Stimulated activated CD4-positive, alpha-beta T cell treated with anti-CD3 and anti-CD28 coated beads, Interleukin-2, amount 100 ng/mL, for 48 hours (primary cell): ENCODE measurements at regions not wholly inside any gene's neighbourhood (a gene's known extent, or its start where the extent isn't known, plus 50 kb on each side); places are given as distances from the start of the nearest gene placed in this dataset.
"Not testable (repeated sequence)": the region's sequence is repeated elsewhere in the genome, so short reads cannot be mapped to it uniquely, and the experiment has no call there.

Source experiments
- DNase-seq, 2 donors: peaks; one replicate each; pipeline ENCODE4 v3.0.0-alpha.2; 2020

DNA sequence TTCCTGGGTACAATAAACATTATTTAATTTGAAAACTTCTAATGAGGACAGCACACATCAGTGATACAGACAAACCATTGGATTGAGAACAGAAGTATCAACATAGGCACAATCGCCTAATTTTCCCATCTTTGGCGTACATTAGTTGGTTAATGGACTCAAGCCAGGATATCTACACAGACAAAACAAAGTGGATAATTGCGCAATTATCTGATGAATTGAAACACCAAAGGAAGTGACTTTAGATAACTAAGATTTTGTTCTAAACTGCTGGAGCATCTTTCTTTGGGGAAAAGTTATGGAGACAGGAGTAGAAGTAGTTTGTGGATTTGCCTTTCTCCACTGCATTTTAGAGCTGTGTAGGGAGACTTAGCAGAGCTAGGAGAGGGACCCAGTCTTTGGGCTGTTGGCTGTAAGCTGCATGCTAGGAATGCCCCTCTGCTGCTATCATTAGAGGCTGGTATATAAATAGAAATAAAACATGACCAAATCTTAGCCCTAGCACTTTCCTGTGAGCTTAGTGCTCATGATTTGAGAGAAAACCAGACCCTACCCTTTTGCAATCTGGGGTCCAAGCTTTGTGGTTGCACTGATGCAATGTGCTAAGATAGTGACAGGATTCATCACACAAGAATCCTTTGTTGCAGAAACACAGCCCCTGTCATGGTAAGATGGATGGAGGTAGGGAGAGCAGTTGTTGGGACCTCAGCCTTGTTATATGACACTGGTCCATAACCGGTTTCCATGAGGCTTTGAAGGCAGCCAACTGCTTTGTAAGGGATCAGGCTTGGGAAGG is 264.5 kb upstream of the PIK3C3 start:
- DNase-seq = no peak

DNA sequence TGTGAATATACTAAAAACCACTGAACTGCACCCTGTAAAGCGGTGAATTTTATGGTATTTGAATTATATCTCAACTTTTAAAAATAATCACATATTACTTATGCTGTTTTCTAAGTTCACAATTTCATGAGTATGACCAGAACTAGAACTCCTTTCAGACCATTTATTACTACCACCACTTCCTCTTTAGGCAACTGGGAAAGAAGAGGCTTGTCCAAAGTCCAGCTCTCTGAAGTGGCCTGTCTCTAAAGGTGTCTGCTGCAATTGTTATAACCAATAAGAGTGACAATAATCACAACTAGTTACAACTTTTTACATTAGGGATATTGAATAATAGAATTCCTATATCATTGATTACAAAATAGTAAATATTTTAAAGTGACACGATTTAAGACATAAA is 267.9 kb upstream of the PIK3C3 start:
- DNase-seq = no peak

DNA sequence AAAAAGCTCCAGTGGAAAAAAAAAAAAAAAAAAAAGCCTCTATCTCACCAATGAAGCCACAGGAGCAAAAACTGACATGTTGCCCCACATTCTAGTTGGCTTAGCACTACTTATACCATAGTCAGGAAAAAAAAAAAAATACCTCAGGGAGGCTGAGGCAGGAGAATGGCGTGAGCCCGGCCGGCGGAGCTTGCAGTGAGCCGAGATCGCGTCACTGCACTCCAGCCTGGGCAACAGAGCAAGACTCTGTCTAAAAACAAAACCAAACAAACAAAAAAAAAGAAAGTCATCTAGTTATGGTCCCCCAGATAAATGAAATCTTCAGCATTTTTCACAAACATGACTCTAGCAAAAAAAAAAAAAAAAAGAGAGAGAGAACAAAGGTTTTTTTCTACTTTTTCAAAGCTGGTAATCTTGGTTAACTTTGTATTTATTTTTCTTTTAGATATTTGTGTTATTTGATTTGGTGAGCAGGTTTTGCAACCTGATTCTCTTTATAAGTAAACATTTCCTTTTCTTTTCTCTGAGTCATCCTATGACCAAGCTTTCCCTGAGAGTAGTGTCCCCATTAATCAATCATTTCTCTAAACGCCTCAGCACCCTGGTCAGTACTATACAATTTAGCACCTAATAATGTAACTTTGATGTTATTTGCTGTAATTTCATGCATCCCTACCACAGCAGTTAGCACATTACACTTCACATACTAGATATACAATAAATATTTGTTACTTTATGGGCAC is 273.7 kb upstream of the PIK3C3 start:
- no peak for DNase-seq

DNA sequence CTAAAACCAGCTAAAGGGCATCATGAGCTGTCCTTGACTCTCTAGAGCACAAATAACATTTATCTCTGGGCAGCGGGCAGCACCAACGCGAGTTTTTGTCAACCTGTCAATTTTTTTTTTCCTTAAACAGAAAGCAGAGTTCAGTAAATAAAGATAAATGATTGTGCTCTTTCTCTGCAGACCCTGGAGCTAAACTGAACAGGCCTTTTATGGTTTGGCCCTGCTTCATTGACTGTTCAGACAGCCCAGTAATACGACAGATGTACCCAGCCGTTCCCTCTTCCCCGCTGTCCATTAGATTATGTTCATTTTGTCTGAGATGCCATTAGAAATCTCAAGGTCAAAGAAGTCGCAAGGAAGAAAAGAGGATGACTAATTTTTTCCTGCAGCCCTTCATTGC is 280.5 kb upstream of the PIK3C3 start:
- DNase-seq = no peak

DNA sequence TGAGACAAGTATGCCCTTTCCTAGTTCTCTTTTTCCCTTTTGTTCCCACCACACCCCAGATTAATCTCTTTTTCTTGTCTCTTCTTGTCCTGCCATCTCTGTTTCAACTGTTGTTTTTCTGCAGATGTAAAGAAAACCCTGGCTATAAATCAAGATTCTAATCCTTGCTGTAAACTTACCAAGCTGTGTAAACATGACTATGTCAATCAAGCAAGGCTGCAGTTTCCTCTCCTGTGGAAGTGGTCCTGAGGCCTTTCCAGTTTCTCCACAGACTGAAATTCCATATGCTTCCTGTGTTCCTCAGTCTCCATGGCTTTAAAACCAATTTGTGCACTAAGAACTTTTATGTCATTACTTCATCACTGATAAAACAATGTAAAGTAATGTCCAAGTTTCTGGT is 288.8 kb upstream of the PIK3C3 start:
- no peak for DNase-seq

DNA sequence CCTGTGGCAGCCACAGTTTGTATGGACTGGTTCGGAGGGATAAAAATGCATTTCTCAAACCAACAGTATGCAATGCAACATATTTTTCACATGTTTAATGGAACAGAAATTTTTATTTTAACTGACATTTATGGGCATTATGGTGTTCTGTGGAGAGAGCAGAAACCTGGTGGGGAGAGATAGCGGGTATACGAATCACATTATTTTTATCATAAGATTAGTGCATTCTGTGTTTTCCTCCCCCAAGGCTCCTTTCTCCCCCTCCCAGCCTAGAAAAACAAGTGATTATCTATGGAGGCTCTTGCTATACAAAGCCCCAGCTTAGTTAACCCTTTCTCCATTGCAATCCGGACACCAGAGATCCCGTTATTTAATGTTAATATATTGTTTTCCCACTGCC is 289.8 kb upstream of the PIK3C3 start:
- DNase-seq = no peak

DNA sequence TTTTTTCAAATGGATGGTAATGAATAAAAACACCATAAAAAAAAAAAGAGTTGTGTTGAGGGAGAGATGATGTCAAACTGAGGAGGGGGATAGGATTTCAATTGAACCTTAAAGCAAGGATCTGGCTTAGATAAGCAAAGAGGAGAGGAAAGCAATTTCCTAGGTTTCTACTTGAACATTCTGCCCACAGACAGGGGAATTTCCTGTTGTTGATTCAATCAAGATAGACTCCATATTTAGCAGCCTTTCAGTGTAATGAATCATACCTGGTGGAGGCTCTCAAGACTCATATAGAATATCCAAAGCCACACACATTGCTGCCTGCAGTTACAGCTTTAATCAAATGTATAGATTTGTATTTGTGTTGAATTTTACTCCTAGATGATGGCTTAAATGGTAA is 294.4 kb upstream of the PIK3C3 start:
- DNase-seq = no peak

DNA sequence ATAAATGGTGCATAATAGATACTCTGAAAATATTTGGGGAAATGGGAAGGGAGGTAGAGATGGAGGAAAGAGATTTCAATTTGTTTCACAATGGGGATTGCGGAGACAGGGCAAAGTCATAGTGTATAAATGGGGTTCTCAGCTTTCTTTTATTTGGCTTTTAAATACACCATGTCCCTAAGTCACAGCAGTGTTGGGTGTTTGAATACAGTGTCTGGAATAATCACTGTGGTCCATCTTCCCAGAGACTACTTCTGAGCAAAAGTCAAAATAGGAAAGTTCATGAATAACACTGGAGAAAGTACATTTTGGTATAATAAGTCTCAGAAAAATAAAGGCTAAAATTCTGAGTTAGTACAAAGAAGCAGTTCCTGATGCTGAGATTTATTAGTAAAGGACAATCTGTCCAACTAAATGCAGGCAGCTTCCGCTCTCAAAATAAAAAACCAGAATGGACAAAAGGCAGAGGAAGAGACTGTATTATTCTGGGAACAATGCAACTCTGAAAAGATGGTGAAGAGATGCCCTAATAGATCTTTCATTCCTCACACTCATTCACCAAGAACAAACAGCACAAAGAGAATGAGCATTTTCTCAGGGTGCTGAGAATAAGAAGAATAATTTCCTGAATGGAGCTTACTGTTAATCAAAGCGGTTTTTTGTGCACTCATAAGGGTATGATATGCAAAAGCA is 295.4 kb upstream of the PIK3C3 start:
- DNase-seq = no peak

DNA sequence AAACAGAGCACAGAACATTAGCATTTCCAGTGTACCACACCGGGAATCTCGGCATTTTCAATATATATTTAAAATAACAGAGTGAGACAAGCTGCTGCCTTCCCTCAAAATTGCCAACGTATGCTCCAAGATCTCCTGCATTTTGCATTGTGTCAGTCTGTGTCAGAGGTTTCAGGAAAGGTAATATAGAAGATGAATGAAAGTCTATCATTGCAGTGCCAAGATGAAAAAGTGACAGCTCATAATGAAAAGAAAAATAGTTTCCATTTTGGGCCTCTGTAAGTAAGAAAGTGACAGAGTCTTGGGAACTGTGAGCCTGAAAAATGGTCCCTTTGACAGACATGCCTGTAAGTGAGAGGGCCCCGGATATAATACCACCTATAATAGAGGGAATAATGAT is 297.8 kb upstream of the PIK3C3 start:
- DNase-seq = no peak

DNA sequence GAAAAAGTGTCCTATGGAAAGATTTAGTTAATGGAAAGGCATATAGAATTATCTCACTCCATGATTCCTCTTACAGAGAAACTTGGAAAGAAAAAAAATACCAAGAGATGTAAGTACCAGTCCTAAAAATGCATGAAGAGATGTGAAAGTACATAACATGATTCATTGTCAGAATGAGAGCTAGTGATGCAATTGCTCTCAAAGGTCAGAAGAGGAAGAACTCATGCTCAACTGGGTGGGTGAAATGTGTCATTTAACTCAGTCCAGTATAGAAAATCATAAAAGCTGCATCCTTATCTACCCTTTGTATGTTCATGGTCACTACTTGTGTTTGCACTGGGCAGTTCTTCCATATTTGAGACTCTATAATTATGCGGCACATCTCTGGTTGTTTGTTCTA is 300.0 kb upstream of the PIK3C3 start:
- no peak for DNase-seq

DNA sequence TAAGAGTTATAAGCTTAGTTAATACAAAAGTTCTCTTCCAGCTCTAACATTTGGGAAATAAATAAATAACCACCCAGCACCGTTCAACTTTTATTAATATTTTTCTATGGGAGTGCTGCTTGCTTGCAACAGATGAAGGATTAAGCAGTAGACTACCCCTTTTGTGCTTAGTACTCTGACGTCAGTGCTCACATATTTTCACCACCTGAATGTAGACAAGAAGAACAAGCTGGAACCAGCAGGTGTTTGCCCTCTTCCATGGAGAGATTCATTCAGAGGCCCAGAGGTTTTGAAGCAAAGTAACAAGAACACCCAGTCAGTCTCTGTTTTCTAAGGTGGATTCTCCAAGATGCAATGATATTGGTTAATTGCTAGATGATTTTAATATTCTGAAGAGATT is 307.1 kb upstream of the PIK3C3 start:
- no peak for DNase-seq

DNA sequence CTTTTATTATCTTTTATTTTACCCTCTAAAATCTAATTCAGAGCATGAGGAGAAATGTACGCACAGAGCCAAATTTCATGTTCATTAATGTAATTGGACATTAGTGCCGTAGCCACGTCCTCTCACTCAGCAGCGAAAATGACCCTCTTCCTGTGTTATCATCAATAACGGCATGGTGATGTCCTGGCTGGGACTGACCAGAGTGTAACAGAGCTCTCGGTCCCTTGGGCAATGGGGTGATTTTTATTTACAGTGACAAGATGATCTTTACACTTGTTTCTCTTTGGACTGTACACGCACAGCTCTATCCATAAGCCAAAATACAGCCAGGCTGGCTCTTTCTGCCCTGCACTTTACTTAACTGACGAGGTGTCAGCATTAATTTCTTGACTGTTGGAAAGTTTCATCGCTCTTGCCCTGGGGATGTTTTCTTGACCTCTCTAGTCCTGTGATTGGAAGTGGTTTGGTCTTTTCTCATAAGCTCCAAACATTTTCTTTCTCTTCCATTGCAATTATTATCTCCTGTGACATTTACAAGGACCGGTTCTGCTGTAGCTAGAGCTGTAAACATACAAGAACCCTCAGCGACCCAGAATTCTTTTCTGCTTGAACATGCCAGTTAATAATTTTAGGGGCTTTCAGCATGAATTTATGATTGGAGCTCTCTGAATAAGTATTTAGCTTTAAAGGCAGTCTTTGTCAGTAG is 308.0 kb upstream of the PIK3C3 start:
- no peak for DNase-seq

DNA sequence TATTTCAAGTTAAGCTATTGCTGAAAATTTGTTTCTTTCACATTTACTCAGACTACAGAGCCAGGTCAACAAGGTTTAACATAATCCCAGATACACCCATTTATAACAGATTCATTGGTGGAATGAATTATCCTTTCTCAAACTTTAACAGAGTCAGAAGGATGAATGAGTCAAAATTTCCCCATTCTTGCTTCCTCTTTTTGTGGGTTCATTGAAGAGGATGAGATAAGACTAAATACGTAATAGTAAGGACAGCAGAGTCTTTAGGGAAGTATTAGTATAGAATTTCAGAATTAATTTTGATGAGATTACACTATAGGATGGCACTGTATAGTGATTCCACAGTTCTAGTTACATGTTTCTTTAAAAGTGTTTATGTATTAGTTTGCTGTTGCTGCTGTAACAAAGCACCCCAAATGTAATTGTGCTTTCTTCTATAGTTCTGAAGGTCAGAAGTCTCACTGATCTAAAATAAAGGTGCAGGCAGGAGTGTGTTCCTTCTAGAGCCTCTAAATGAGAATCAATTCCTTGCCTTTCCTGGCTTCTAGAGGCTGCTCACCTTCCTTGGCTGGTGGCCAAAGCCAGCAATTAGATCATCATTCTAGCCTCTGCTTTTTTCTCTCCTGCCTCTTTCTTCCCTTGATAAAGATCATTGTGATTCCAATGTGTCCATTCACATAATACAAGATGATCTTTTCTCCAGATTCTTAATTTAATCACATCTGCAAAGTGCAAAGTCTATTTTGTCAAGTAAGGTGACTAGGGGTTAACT is 309.3 kb upstream of the PIK3C3 start:
- DNase-seq = no peak

DNA sequence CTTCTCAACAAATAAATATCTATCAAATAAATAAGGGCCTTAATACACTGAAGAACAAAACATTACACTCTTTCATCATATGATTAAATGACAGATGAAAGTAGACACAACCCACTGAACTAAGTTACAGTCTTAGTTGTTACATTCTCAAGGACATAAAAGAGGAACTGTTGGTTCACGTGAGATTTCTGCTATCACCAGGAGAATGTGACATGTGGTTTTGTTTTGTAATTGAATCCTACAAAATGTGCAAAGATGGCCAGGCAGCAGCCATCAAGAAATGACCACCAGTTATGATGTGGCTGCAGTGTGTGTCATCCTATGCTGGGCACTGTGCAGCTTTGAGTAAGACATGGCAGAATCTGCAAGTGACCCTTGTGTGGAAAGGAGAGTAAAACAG is 310.6 kb upstream of the PIK3C3 start:
- DNase-seq = no peak

DNA sequence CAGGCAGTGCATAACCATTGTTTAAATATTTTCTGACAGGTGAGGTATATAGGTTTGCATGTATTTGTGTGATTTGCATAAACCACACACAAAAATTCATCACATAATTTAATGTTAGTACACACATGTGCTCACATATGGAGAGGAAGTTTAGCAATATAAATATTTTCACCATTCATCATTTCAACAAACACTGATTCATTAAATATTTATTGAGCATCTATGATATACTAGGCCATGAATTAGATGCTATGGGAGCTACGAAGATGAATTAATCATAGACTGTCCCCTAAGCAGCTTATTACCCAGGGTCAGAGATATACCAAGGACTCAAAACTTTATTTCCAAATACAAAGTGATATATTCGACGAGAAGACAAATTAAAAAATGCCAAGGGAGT is 311.6 kb upstream of the PIK3C3 start:
- no peak for DNase-seq

DNA sequence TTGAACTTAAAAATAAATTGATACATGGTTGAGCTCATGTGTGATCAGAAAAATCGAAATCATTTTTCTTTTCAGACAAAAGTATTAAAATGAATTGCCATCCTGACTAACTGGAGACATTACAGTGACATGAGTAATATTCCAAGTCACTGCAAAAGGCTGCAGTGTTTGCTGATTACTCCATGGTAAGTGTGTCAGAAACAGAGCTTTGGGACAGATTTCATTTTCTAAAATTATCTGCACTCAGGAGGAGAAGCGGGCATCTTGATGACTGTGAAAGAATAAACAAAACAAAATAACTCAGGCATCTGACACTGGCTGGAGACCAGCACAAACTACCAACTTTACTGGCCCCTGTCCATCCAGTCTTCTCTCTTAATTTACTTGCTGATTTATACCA is 312.3 kb upstream of the PIK3C3 start:
- no peak for DNase-seq

DNA sequence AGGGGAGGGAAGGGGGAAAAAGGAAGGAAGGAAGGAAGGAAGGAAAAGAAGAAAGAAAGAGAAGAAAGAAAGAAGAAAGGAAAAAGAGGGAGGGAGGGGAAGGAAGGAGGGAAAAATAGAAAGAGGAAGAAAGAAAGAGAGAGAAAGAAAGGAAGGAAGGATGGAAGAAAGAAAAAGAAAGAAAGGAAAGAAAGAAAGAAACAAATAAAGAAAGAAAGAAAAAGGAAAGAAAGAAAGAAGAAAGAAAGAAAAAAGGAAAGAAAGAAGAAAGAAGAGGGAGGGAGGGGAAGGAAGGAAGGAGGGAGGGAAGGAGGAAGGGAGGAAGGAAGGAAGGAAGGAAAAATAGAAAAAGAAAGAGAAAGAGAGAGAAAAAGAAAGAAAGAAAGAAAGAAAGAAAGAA is 315.8 kb upstream of the PIK3C3 start:
- no peak for DNase-seq

DNA sequence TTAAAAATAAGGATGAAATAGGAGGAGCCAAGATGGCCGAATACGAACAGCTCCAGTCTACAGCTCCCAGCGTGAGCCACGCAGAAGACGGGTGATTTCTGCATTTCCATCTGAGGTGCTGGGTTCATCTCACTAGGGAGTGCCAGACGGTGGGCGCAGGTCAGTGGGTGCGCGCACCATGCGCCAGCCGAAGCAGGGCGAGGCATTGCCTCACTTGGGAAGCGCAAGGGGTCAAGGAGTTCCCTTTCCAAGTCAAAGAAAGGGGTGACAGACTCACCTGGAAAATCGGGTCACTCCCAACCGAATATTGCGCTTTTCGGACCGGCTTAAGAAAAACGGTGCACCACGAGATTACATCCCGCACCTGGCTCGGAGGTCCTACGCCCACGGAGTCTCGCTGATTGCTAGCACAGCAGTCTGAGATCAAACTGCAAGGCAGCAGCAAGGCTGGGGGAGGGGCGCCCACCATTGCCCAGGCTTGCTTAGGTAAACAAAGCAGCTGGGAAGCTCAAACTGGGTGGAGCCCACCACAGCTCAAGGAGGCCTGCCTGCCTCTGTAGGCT is 323.2 kb upstream of the PIK3C3 start:
- not testable (repeated sequence) for DNase-seq

DNA sequence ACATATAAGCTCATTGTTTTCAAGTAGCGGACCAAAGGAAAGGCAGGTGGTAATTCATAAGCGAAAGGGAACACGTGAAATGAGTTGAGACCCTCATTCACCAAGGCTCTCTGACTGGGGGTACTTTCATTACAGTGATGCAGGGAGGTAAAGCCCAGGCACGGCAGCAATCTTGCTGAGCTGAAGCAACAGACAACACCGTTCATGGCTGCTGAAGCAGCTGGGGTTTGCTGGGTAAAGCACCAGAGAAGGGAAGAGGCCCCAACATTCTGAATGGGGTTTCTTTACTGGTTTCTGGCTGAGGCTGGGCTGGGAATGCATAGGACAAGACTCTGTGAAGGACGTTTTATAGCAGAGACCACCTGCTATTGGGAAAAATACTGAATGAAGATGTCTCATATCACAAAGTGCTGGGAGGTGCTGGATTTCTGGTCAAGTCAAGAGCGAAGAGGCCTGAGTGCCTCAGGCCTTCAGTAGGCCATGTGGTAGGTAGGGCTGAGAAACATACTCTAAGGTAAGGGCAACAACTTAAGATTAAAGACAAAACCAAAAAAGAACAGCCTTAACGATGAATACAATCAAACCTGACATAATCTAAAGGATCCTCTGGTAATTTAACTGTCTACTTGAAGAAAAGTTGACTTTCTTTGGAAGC is 324.7 kb upstream of the PIK3C3 start:
- no peak for DNase-seq

DNA sequence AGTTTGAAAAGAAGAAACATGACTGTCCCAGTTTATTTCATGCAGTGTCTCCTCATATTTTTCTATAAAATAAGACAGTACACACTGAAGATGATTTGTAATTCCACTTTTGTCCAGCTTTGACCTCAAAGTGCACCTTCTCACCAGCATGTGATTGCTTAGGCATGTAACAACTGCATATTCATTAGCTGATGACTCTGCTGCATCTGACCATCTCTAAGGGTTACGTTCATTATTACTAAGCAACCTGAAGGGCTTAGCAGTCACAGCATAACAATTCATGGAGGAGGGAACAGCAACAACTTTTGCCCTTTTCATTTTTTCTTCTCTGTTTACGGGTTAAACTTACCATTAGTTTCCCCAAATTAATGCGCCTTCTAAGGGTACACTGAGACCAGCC is 330.6 kb upstream of the PIK3C3 start:
- DNase-seq = no peak

DNA sequence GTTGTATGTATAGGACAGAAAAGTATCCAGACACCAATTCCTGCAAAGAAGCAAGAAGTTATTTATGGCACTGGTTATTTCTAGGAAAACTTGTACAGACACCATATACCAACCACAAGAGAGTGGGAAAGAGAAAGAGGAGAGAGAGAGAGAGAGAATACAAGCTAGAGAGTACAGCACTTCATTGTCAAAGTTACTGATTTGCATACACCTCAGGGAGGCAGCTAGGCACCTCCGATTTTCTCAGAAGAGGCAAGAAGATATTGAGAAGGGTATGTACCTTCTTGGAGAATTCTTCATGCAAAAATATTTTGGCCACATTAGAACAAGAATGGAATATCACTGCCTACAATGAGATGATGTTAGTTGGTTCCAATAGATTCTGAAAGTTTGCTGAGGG is 333.9 kb upstream of the PIK3C3 start:
- DNase-seq = no peak

DNA sequence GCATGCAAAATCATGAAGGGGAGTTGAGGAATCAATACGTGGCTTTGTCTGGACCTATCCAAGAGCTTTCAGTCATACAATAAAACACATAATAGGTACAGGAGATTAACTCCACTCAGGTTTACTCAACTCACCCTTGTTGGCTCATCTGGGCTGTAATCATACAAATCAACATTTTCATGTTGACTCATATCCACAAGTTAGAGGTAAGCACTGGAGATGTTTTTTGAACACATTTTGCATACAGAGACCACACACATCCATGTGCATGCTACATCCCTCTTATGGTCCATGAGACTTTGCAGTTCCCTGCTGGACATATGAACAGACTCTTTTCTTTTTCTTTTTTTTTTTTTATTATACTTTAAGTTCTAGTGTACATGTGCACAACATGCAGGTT is 336.9 kb upstream of the PIK3C3 start:
- no peak for DNase-seq
